ENCODE measurements at regions not wholly inside any gene's neighbourhood (a gene's known extent, or its start where the extent isn't known, plus 50 kb on each side); places are given as distances from the start of the nearest gene placed in this dataset.
"Not testable (repeated sequence)": the region's sequence is repeated elsewhere in the genome, so short reads cannot be mapped to it uniquely, and the experiment has no call there.

- DNase-seq: not testable (repeated sequence)
Observed at GRCh38 chr6:71007298-71007697, 50.4 kb upstream of the B3GAT2 start.

GRCh38 chr6:71011871-71012371, 55.1 kb upstream of the B3GAT2 start:
- DNase-seq: no peak

GRCh38 chr6:71012866-71013469, 56.1 kb upstream of the B3GAT2 start:
- DNase-seq: peak; percentile 68 to 93 (median 72)

GRCh38 chr6:71015392-71015791, 58.5 kb upstream of the B3GAT2 start:
- DNase-seq: no peak

- DNase-seq: no peak
Observed at GRCh38 chr6:71028236-71028876, 71.5 kb upstream of the B3GAT2 start.

- DNase-seq: no peak
Observed at GRCh38 chr6:71028877-71029252, 72.0 kb upstream of the B3GAT2 start.

- peak in 1 of 3 experiments; percentile 60 for DNase-seq
Observed at GRCh38 chr6:71029555-71029954, 72.7 kb upstream of the B3GAT2 start.

GRCh38 chr6:71031912-71032311, 75.1 kb upstream of the B3GAT2 start:
- DNase-seq: no peak

GRCh38 chr6:71033171-71033570, 76.3 kb upstream of the B3GAT2 start:
- peak in 1 of 3 experiments; percentile 40 for DNase-seq

GRCh38 chr6:71033890-71034289, 77.0 kb upstream of the B3GAT2 start:
- peak in 2 of 3 experiments; percentile 53 to 86 for DNase-seq

- DNase-seq: peak; percentile 18 to 81 (median 33)
Observed at GRCh38 chr6:71034563-71035345, 77.9 kb upstream of the B3GAT2 start.

GRCh38 chr6:71035871-71036270, 79.0 kb upstream of the B3GAT2 start:
- DNase-seq: no peak

GRCh38 chr6:71038711-71039344, 82.0 kb upstream of the B3GAT2 start:
- peak in 2 of 3 experiments; percentile 11 to 25 for DNase-seq

- DNase-seq: peak in 2 of 3 experiments; percentile 17 to 21
Observed at GRCh38 chr6:71040043-71040442, 83.2 kb upstream of the B3GAT2 start.

- DNase-seq: no peak
Observed at GRCh38 chr6:71040841-71041240, 84.0 kb upstream of the B3GAT2 start.

- DNase-seq: no peak
Observed at GRCh38 chr6:71043902-71044301, 87.0 kb upstream of the B3GAT2 start.

- no peak for DNase-seq
Observed at GRCh38 chr6:71044753-71045152, 87.9 kb upstream of the B3GAT2 start.

- no peak for DNase-seq
Observed at GRCh38 chr6:71045296-71045695, 88.4 kb upstream of the B3GAT2 start.

- no peak for DNase-seq
Observed at GRCh38 chr6:71047417-71047816, 90.6 kb upstream of the B3GAT2 start.

GRCh38 chr6:71048320-71049164, 91.7 kb upstream of the B3GAT2 start:
- DNase-seq: no peak

- peak in 1 of 3 experiments; percentile 9 for DNase-seq
Observed at GRCh38 chr6:71049198-71049770, 92.4 kb upstream of the B3GAT2 start.

- no peak for DNase-seq
Observed at GRCh38 chr6:71053475-71053874, 96.6 kb upstream of the B3GAT2 start.

Data from NCI-H1417 (cell line).